ENCODE measurements at regions not wholly inside any gene's neighbourhood (a gene's known extent, or its start where the extent isn't known, plus 50 kb on each side); places are given as distances from the start of the nearest gene placed in this dataset.
A peak's percentile ranks its signal among the peaks of the same experiment; 100 is the strongest.
"Not testable (repeated sequence)": the region's sequence is repeated elsewhere in the genome, so short reads cannot be mapped to it uniquely, and the experiment has no call there.

DNA sequence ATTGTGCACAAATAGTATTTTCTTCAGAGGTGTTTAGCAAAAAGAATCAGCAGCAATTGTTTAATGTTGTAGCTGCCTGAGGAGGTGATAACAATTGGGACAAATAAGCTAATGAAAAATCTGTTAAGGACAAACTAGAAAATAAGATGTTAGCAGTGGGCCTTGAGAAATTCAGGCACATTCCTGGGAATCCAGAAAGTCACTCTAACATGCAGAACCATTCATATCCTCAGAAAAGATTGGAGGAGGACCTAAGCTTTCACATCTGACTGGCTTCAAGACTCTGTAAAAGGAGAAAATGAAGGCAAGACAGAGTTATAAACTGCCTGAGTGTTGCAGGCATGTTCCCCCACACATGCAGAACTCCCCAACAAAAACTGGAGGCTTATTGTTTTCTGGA lies 353.5 kb upstream of the RGPD4 start:
- no peak for DNase-seq

DNA sequence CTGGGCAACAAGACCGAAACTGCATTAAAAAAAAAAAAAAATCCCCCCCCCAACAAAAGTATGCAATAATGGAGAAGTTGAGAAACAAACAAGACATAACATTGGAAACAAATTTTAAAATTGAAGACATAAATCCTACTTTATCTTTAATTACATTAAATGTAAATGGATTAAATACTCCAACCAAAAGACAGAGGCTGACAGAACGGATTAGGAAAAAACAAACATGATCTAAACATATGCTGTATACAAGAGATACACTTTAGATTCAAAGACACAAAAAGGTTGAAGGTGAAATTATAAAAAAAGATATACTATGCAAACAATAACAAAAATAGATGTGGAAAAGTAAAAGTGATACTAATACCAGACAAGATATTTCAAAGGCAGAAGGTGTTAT lies 350.8 kb upstream of the RGPD4 start:
- DNase-seq: no peak

DNA sequence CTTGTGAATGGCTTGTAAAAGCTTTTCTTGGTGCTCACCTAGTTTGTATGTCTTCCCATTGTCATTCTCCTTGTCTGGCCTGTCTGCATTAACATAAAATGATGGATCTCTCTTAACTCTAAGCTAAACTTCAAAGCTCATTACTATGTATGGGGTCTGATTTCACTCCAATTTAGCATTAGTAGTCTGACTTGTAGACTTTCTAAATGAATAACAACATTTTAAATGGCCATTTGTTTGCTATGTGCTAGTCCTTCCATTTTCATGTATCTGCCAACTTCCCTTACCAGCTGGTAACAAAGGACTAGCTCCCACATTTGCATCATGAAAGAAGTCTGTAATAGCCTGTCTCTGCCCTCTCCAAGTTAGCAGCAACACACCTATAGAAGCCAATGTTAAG lies 324.2 kb upstream of the RGPD4 start:
- no peak for DNase-seq

GRCh38 chr2:107511970-107512789 lies 314.5 kb upstream of the RGPD4 start:
- peak; percentile 97 for DNase-seq

GRCh38 chr2:107525406-107525805 lies 301.3 kb upstream of the RGPD4 start:
- no peak for DNase-seq

GRCh38 chr2:107529146-107529545 lies 297.5 kb upstream of the RGPD4 start:
- no peak for DNase-seq

- DNase-seq: no peak
Measured at GRCh38 chr2:107530046-107530445, 296.6 kb upstream of the RGPD4 start.

DNA sequence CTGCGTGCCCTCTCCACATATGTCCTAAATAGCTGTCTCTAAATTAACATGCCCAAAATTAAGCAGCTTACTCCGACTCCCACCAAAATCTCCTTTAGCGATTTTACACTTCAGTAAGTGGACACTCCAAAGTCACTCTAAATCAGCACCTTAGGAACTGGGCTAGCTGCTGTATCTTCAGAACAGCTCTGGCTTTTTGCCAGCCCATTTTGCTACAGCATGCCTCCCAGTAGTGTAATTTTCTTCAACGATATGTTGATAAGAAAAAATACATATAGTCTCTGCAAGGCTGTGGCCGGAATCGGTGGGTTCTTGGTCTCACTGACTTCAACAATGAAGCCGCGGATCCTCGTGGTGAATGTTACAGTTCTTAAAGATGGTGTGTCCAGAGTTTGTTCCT lies 291.8 kb upstream of the RGPD4 start:
- no peak for DNase-seq

GRCh38 chr2:107535905-107536689 lies 290.6 kb upstream of the RGPD4 start:
- DNase-seq: not testable (repeated sequence)

- no peak for DNase-seq
Measured at GRCh38 chr2:107542314-107542740, 284.4 kb upstream of the RGPD4 start.

- DNase-seq: peak; percentile 78
Measured at GRCh38 chr2:107543793-107544192, 282.9 kb upstream of the RGPD4 start.

DNA sequence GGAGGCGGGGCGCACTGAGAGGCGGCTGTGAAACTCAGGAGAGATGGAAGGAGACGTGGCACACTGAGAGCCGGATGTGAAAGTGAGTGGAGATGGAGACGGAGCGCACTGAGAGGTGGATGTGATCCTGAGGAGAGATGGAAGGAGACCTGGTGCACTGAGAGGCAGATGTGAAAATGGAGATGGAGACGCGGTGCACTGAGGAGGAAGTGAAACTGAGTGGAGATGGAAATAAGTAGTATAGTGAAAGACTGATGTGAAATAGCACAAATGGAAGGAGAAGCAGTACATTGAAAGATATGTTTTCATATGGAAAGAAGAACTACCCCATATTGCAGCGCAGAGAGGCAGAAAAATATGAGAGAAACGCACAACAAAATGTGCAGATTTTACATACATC lies 281.6 kb upstream of the RGPD4 start:
- no peak for DNase-seq

DNA sequence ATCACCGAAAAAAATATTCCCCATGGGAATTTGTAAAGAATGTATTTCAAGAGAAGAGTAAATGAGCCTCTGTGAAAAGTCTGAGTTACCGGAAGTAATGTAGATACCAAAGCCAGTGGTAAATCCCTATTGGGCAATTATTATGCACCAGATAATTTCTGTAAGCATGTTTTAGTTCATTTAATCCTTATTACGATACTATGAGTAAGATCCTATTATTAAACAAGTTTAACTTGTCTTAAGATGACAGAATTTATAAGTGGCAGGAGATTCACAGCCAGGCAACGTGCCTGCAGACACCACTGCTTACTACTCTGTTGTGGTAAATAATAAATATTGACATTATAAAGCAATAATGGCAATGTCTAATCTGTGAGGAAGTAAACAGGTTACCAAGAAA lies 280.8 kb upstream of the RGPD4 start:
- DNase-seq: no peak

GRCh38 chr2:107548216-107548615 lies 278.5 kb upstream of the RGPD4 start:
- DNase-seq: peak; percentile 88

DNA sequence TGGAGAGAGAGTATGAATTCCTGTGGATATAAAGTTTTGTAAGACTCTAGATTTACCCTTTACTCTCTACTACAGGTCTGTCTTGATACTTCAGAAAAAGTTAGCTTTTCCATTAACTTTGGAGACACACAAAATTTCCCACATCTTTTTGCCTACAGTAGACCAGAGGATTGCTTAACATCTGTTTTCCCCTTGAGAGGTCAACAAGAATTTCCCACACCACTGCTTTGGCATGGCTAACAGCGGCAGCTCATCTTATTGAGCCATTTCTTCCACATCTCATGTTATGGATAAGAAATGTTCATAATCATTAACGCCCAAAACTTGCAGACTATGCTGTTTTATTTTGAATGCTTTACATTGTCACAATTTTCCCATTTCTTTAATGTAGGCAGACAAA lies 273.6 kb upstream of the RGPD4 start:
- DNase-seq: no peak

DNA sequence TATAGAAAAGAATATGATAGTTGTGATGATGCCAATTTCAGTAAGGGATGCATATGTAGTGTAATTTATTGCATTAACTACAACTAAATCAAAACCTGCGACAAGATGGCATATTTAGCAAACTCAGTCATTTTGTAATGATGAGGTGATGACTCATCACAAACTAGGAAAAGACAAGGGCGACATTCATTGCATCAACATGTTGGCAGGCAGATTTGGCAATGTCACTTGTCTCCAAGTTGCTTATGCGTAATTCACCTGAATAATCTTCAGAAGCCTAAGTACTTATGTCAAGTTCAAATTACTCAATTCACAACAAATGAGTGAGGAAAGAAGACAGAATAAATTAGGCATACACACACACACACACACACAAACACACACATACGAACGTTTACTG lies 273.2 kb upstream of the RGPD4 start:
- no peak for DNase-seq

GRCh38 chr2:107556038-107556627 lies 270.6 kb upstream of the RGPD4 start:
- no peak for DNase-seq

DNA sequence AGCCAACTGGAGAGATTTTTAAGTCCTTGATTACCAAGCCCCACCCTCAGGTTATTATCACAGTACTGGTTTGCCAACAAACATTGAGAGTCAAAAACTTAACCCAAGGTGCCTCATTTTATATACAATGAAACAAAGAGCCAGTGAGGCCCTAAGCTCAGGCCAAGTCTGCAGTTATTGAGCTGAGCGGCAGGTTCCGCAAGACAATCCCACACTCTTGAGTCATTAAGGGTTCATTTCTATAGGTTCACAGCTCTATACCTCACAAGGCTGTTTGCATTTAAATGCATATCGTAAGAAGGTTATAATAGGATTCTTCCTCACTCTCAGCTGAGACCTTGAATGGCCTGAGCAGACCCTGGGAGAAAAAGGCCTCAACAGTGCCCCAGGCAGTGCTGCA lies 268.4 kb upstream of the RGPD4 start:
- no peak for DNase-seq

DNA sequence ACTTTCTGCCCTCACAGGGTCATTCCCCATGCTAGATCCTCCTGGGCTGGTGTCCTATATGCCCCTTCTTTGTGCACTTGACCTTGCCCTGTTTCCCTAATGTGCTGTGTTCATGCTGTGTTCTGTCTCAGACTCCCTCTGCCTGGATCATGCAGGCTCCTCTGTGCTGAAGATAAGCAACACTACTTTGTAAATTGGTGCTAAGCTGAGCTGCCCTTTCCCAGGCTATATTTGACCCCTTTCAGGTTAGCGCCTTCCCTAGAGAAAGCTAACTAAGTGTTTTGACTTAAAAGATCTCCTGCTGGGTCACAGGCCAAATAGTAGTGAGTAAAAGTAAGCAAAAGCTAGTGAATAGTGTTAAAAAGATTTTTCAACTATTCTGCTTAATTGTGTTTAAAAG lies 257.2 kb upstream of the RGPD4 start:
- no peak for DNase-seq

DNA sequence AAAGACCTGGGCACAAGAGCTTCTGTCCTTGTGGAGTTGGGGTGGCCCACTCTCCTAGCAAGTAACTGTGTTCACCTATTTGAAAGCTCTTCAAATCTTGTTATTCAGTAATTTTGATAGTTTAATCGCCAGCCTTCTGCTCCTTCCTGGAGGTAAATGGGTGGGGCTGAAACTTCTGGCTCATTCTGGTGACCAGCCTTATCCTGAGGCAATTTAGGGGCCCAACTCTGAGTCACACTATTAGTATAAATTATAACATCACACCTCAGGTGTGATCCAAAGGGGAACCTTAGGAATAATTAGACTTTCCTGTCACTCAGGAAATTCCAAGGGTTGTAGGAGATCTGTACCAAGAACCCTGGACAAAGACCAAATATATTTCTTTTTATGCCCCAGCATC lies 255.8 kb upstream of the RGPD4 start:
- no peak for DNase-seq

DNA sequence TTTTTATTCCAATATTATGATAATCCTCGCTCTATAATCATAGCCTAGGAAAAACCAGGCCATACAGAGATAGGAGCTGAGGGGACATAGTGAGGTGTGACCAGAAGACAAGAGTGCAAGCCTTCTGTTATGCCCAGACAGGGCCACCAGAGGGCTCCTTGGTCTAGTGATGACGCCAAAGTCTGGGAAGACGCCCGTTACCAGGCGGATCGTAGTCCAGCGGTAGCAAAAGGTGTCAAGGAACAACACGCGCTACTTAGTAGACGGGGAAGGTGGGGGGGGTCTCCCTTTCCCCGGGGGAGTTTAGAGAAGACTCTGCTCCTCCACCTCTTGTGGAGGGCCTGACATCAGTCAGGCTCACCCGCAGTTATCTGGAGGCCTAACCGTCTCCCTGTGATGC lies 253.8 kb upstream of the RGPD4 start:
- not testable (repeated sequence) for DNase-seq

- no peak for DNase-seq
Measured at GRCh38 chr2:107576991-107577390, 249.7 kb upstream of the RGPD4 start.

DNA sequence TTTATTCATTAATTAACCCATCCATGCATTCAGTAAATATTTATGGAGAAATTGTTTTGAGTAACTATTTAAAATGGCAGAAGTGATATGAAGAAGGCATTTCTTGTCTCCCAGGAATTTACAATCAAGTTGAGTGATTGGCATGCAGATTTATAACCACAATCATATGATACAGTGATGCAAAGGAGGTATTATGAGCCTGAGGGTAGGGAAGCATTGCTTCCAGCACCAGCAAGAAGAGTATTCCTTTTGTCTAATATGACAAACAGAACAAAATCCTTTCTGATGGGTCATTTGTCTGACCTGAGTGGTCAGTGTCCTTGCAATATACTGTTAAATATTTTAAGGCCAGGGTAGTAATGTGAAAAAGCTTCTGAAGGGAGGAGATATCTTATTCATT lies 244.2 kb upstream of the RGPD4 start:
- DNase-seq: no peak

DNA sequence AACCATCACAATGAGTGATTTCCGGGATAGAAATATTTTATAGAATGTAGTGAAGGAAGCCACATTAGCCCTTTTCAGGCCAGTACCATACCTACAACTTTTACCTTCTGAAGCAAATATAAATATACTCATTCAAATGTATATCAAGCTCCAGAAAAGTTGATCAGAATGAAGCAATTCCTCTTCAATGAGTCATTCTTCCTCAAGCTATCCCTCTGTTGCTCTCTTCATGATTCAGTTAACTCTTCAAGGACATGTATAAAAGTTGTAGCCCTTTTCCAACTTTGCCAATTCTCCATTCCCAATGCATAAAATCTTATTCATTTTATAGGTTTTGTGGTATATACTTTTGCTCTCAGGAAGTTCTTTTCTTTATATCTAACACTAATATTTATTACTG lies 242.1 kb upstream of the RGPD4 start:
- no peak for DNase-seq
